ENCODE measurements at regions not wholly inside any gene's neighbourhood (a gene's known extent, or its start where the extent isn't known, plus 50 kb on each side); places are given as distances from the start of the nearest gene placed in this dataset.

DNA sequence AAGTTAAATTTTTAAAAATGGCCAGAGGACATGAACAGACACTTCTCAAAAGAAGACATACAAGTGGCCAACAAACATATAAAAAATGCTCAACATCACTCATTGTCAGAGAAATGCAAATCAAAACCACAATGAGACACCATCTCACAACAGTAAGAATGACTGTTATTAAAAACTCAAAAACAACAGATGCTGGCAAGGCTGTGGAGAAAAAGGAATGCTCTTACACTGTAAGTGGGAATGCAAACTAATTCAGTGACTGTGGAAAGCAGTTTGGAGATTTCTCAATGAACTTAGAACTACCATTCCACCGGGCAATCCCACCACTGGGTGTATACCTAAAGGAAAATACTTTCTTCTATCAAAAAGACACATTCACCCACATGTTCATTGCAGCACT lies 168.5 kb upstream of the PIK3R1 start:
- H3T11ph ChIP-seq (ENCODE audit: low read length), result no peak overlapping the region
- no peak overlapping the region for H4K8ac ChIP-seq (replicated peaks; ENCODE audit: insufficient read length, low read depth, low read length)
- no peaks in the 10 kb centered on the region for H3K79me2 ChIP-seq (ENCODE audit: insufficient read depth, low read length)
- H2BK15ac ChIP-seq (ENCODE audit: low read depth, low read length), result no peak overlapping the region
- H2BK5ac ChIP-seq (ENCODE audit: insufficient read length, low read length), result no peak overlapping the region
- H3K9ac ChIP-seq (ENCODE audit: extremely low read depth, insufficient read length, low read length), result no peak overlapping the region
- WGBS (ENCODE audit: extremely low coverage, insufficient read length, low lambda C conversion rate), result no CpG with 5 or more reads among the region's 1 CpG
- no peaks in the 10 kb centered on the region for H4K20me1 ChIP-seq (ENCODE audit: control insufficient read depth, insufficient read depth, insufficient read length)
- H3K27me3 Mint-ChIP-seq (ENCODE audit: low read depth), result peaks cover 2% of the 10 kb centered on the region
- no peak overlapping the region for H2AK5ac ChIP-seq (ENCODE audit: insufficient read length, low read length)
- no peak overlapping the region for H4K5ac ChIP-seq (ENCODE audit: insufficient read length, low read depth, low read length)
- H2BK20ac ChIP-seq (ENCODE audit: low read depth, low read length, poor library complexity, severe bottlenecking), result no peak overlapping the region
- no peak overlapping the region for H3K4ac ChIP-seq (ENCODE audit: low read depth, low read length)
- no peak overlapping the region for H3K18ac ChIP-seq (ENCODE audit: insufficient read length, low read depth, low read length)
- no peak overlapping the region for H4K91ac ChIP-seq (ENCODE audit: insufficient read length, low read depth, low read length)
- H3K4me2 ChIP-seq (ENCODE audit: insufficient read depth, insufficient read length, low read length), result no peak overlapping the region
- H3K4me3 Mint-ChIP-seq, result no peak overlapping the region
- H3K27ac ChIP-seq (ENCODE audit: insufficient read length, low read depth, low read length), result no peak overlapping the region
- H3K23ac ChIP-seq (ENCODE audit: insufficient read length, low read depth, low read length), result no peak overlapping the region
- no peaks in the 10 kb centered on the region for H3K79me1 ChIP-seq (ENCODE audit: insufficient read depth, low read depth, low read length, poor library complexity, severe bottlenecking)
- H2BK120ac ChIP-seq (ENCODE audit: low read depth, low read length, poor library complexity, severe bottlenecking), result no peak overlapping the region
- no peak overlapping the region for H3K56ac ChIP-seq (ENCODE audit: insufficient read length, low read depth, low read length)
- no peaks in the 10 kb centered on the region; a peak in 1 of 4 replicates for H3K4me1 Mint-ChIP-seq
- H2AFZ ChIP-seq (ENCODE audit: low read length), result no peak overlapping the region
- no peak for DNase-seq
- H3K9me3 Mint-ChIP-seq, result peaks cover 32 to 49% of the 10 kb centered on the region in 2 experiments
- TF ChIP-seq, protein P1, sequence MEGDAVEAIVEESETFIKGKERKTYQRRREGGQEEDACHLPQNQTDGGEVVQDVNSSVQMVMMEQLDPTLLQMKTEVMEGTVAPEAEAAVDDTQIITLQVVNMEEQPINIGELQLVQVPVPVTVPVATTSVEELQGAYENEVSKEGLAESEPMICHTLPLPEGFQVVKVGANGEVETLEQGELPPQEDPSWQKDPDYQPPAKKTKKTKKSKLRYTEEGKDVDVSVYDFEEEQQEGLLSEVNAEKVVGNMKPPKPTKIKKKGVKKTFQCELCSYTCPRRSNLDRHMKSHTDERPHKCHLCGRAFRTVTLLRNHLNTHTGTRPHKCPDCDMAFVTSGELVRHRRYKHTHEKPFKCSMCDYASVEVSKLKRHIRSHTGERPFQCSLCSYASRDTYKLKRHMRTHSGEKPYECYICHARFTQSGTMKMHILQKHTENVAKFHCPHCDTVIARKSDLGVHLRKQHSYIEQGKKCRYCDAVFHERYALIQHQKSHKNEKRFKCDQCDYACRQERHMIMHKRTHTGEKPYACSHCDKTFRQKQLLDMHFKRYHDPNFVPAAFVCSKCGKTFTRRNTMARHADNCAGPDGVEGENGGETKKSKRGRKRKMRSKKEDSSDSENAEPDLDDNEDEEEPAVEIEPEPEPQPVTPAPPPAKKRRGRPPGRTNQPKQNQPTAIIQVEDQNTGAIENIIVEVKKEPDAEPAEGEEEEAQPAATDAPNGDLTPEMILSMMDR (conservative IDR thresholded peaks at IDR 0.05), result no peak
- no peaks in the 10 kb centered on the region for H3K27me3 ChIP-seq (ENCODE audit: insufficient read depth, low read length)
- no peaks in the 10 kb centered on the region for H3K9me3 ChIP-seq (ENCODE audit: control insufficient read depth, low read depth, low read length)
- no peak overlapping the region for H2BK12ac ChIP-seq (ENCODE audit: insufficient read length, low read depth, low read length)
- no peaks in the 10 kb centered on the region for H3K23me2 ChIP-seq (ENCODE audit: insufficient read length, low read depth, low read length, poor library complexity, severe bottlenecking)
- H3K27ac Mint-ChIP-seq, result no peak overlapping the region
- no peaks in the 10 kb centered on the region for H3K4me1 ChIP-seq (ENCODE audit: insufficient read depth, low read length)
- H3K14ac ChIP-seq (ENCODE audit: insufficient read depth, low read length), result no peak overlapping the region
- H3K36me3 Mint-ChIP-seq (ENCODE audit: insufficient read depth in 1 of 3, low read depth in 3 of 3), result peaks cover 18 to 26% (median 24%) of the 10 kb centered on the region in 3 experiments
